Mesothelial cell of epicardium (in vitro differentiated cells): ENCODE measurements at regions not wholly inside any gene's neighbourhood (a gene's known extent, or its start where the extent isn't known, plus 50 kb on each side); places are given as distances from the start of the nearest gene placed in this dataset.

Source experiments
- DNase-seq, 2 experiments: peaks; one replicate each; pipeline ENCODE4 v3.0.0; 2021; ENCODE audit warnings: low spot score in 2 of 2; ENCODE audit not compliant: unreplicated experiment in 2 of 2
- H3K27ac Mint-ChIP-seq: 2 replicates; pipeline ENCODE4 v1.8.0; 2021; ENCODE audit warnings: mixed read lengths
- H3K27me3 Mint-ChIP-seq: 2 replicates; pipeline ENCODE4 v1.8.0; 2021; ENCODE audit warnings: low read depth, mixed read lengths
- H3K36me3 Mint-ChIP-seq: 2 replicates; pipeline ENCODE4 v1.8.0; 2021; ENCODE audit warnings: mixed read lengths
- H3K4me1 Mint-ChIP-seq: 2 replicates; pipeline ENCODE4 v1.8.0; 2021; ENCODE audit warnings: mixed read lengths
- H3K4me3 Mint-ChIP-seq: 2 replicates; pipeline ENCODE4 v1.8.0; 2021; ENCODE audit warnings: mild to moderate bottlenecking, moderate library complexity, mixed read lengths
- H3K9me3 Mint-ChIP-seq: 2 replicates; pipeline ENCODE4 v1.8.0; 2021; ENCODE audit warnings: mixed read lengths
- CTCF ChIP-seq: fragments of 200-600 bp; sonication (generic); IDR thresholded peaks from one replicate; pipeline ENCODE4 v1.5.0; 2021; ENCODE audit warnings: antibody characterized with exemption; ENCODE audit not compliant: unreplicated experiment

- H3K27me3 Mint-ChIP-seq = no peaks in the 10 kb centered on the region
- H3K9me3 Mint-ChIP-seq = no peaks in the 10 kb centered on the region
- no peak for DNase-seq
- H3K4me1 Mint-ChIP-seq = peaks cover 4% of the 10 kb centered on the region
- H3K4me3 Mint-ChIP-seq = no peak overlapping the region
- TF ChIP-seq CTCF = no peak
- H3K27ac Mint-ChIP-seq = no peak overlapping the region
- no peaks in the 10 kb centered on the region for H3K36me3 Mint-ChIP-seq
Measured at GRCh38 chr12:76611533-76611932, 52.0 kb upstream of the OSBPL8 start.

- no peak overlapping the region for H3K27ac Mint-ChIP-seq
- no peaks in the 10 kb centered on the region for H3K9me3 Mint-ChIP-seq
- H3K27me3 Mint-ChIP-seq = no peaks in the 10 kb centered on the region
- no peak for TF ChIP-seq CTCF
- H3K4me1 Mint-ChIP-seq = peaks cover 1% of the 10 kb centered on the region
- no peak overlapping the region for H3K4me3 Mint-ChIP-seq
- no peaks in the 10 kb centered on the region for H3K36me3 Mint-ChIP-seq
- DNase-seq = no peak
Measured at GRCh38 chr12:76614364-76614763, 54.8 kb upstream of the OSBPL8 start.

GRCh38 chr12:76618031-76618430 is 58.5 kb upstream of the OSBPL8 start:
- Mint-ChIP-seq H3K9me3 (no peaks in the 10 kb centered on the region), H3K4me1 (peaks cover 5% of the 10 kb centered on the region), H3K4me3 (no peak overlapping the region)

GRCh38 chr12:76621582-76622024 is 62.0 kb upstream of the OSBPL8 start:
- H3K27ac Mint-ChIP-seq = no peak overlapping the region
- no peak overlapping the region for H3K4me3 Mint-ChIP-seq
- H3K27me3 Mint-ChIP-seq = no peaks in the 10 kb centered on the region
- peaks cover 5% of the 10 kb centered on the region for H3K4me1 Mint-ChIP-seq
- DNase-seq = peak; percentile 36 to 72
- TF ChIP-seq CTCF = peak; percentile 93
- H3K36me3 Mint-ChIP-seq = no peaks in the 10 kb centered on the region
- no peaks in the 10 kb centered on the region for H3K9me3 Mint-ChIP-seq

More at GRCh38 chr12:76618031-76618430, 58.5 kb upstream of the OSBPL8 start:
- DNase-seq = no peak
- Mint-ChIP-seq H3K27me3 (no peaks in the 10 kb centered on the region), H3K36me3 (no peaks in the 10 kb centered on the region), H3K27ac (no peak overlapping the region)
- TF ChIP-seq CTCF = no peak

GRCh38 chr12:76622351-76622750 is 62.8 kb upstream of the OSBPL8 start:
- Mint-ChIP-seq H3K9me3 (no peaks in the 10 kb centered on the region), H3K36me3 (no peaks in the 10 kb centered on the region), H3K27me3 (no peaks in the 10 kb centered on the region), H3K27ac (no peak overlapping the region), H3K4me1 (peaks cover 5% of the 10 kb centered on the region), H3K4me3 (no peak overlapping the region)
- no peak for DNase-seq
- TF ChIP-seq CTCF = no peak

- Mint-ChIP-seq H3K36me3 (no peaks in the 10 kb centered on the region), H3K27ac (no peak overlapping the region), H3K9me3 (no peaks in the 10 kb centered on the region), H3K4me3 (no peak overlapping the region), H3K27me3 (no peaks in the 10 kb centered on the region), H3K4me1 (peaks cover 5% of the 10 kb centered on the region)
- no peak for DNase-seq
- TF ChIP-seq CTCF = no peak
Measured at GRCh38 chr12:76622915-76623314, 63.3 kb upstream of the OSBPL8 start.
